ENCODE measurements at regions not wholly inside any gene's neighbourhood (a gene's known extent, or its start where the extent isn't known, plus 50 kb on each side); places are given as distances from the start of the nearest gene placed in this dataset.

DNA sequence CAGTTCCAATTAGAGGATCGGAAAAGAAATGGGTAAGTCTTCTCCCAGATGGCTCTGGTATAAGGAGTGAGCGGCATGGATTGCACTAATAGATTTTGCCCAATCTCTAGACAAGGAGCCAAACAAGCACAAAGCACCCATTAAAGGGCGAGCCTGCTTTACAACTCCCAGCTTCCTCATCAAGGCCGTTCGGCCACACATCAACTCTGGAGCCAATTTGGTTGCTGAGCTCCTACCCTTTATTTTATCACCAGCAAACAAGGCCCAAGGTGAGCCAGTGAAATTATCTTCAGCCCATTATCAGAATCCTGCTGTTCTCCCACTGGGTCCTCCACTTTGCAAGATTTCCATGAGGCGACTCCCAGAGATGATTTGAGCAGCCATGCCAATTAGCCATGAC, 292.2 kb upstream of the NPVF start:
- no peak for DNase-seq

DNA sequence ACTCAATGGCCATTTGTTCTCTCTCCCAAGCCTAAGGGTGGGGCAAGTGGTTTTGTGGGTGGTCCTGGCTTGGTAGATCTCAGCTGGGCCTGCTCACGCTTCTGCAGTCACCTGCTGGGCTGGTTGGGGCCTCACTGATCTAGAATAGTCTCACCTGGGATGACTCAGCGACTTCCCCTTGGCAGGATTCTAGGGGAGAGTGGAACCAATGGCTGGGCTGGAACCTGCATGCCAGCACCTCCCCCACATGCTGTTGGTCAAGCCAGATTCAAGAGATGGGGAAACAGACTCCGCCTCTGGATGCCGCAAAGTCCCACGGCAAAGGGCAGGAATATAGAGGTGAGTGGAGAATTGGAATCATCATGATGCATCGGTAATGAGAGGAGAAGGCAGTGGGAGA, 292.9 kb upstream of the NPVF start:
- DNase-seq, result no peak

DNA sequence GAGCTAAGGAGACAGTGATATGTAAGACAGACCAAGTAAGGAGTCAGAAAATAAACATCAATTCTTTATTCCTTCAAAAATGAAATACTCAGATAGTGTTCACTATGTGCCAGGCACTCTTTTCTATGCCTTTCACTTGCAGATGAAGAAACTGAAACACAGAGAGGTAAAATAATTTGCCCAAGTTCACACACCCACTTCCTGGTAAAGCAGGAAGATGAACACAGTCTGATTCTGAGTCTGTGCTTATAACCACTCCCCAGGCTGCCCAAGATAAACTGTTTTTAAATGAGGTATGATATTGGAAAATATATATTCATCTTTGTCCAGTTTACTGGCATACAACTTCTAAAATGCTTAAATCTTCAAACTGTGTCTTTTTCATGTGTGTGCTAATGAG, 294.4 kb upstream of the NPVF start:
- DNase-seq, result no peak

DNA sequence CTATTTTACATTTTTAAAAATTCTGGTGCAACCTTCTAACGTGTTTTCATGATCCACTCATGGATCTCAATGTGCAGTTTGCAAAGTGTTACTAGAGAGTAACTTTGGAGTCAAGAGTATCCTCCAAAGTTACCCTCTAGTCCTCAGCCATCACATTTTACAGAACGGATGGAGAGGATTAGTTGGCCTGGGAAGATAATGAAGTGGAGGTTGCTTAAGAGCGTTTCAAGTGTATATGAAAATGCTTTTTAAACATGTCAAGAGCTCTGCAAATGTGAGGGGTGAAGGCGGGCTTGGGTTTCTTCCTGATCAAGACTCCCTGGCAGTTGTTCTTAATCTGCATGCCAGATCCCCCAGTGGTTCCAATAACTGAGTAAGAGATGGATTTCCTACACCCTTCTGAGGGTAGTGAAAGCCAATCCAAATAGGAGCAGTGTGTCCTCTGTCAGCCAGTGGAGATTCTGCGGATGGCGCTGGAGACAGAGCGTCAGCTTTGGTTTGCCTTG, 299.4 kb upstream of the NPVF start:
- no peak for DNase-seq

DNA sequence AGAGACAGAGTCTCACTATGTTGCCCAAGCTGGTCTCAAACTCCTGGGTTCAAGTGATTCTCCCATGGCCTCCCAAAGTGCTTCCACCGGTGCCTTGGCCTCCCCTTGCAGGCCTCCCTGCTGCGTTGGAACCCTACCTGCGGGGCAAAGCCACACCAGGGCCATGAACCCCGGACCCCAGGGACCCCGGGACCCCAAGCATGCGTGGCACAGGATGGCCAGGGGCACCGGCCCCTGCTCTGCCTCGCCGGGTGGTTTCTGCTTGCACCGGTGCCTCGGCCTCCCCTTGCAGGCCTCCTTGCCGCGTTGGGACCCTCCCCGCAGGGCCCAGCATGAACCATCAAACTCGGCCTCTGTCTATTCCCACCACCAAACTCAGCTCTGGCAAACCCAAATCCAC, 301.0 kb upstream of the NPVF start:
- no peak for DNase-seq

DNA sequence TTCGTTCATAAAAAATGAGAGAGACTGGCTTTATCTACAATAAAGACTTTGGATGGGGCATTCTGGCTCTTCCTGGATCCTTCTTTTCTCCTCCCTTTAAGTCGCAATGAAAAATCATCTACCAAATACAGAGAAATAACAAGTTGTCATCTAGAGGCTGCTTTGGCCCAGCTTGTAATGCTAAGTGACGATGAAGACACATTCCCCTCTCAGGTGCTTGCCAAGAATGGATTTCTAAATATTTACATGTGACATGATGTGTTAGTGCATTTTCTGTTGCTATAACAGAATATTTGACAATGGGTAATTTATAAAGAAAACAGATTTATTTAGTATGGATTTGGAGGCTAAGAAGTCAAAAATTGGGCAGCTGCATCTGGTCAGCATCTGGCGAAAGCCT, 308.6 kb upstream of the NPVF start:
- DNase-seq, result no peak

DNA sequence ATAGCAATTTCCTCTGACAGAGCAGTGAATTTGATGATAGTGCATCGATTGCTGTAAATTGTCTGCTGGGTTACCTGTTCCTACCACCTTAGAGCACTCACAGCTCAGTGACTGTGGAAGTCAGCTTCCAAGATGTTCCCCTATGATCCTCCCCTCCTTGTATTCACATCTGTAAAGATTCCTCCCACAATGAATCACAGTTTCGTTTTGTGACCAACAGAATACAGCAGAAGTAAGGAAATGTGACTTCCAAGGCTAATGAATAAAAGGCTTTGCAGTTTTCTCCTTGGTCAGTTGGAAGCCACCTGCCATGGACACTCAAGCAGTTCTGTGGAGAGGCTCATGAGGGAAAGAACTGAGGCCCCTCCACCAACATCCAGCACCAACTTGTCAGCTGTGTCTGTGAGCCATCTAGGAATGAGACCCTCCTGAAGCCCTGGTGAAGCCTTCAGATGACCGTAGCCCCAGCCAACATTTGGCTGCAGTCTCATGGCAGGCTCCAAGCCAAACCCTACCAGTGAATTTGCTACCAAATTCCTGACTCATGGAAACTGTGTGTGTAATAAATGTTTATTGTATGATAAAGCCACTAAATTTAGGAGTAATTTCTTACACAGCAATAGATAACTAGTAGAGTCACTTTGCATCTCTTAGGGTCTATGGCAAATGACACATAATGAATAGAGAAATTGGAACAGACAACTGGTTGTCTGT, 309.5 kb upstream of the NPVF start:
- no peak for DNase-seq

DNA sequence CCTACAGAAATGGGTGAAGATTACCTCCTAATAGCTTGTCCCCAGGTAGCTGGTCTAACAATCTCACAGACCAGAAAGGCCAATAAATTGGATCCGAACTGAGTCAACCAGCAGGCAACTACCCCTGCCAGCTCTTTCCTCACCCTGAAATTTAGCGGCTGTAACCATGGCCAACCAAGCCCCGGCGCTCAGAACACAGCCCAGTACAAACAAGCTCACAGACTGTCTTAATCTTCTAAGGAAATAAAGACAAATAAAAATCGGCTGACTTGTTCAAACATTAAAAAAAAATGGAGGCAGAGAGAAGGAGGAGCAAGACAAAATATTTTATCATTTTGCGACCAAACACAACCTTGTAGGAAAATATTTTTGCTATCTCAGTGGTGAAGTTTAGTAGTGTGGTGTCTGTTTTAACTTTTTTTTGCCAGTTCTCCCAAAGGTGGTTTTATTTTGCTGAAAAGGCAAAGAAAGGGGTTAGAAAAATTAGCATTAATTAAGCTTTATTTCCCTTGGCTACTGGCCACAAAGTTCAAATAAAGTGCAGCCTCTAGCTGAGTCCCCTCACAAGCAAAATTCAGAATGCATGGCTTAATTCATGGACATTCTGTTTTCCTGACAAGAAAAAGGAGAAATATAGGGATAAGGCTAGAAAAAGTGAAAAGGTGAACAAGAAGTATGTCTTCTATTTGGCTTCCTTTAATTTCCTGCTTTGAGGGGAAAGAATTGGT, 313.0 kb upstream of the NPVF start:
- no peak for DNase-seq

DNA sequence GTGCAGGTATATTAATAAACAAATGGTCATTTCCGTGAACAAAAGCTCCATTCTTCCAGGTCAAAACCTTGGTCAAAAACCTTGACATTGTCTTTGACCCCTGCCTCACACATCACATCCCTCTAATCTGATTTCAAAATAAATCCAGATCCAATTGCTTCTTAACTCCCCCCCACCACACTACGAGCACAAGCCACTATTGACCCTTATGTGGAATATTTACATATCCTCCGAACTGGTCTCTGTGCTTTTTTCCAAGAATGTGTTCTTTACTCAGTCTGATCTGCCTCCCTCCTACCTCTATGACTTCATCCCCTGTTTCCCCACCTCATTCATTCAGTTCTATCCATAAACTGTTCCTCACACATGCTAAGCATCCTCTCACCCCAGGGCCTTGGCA, 313.6 kb upstream of the NPVF start:
- no peak for DNase-seq

DNA sequence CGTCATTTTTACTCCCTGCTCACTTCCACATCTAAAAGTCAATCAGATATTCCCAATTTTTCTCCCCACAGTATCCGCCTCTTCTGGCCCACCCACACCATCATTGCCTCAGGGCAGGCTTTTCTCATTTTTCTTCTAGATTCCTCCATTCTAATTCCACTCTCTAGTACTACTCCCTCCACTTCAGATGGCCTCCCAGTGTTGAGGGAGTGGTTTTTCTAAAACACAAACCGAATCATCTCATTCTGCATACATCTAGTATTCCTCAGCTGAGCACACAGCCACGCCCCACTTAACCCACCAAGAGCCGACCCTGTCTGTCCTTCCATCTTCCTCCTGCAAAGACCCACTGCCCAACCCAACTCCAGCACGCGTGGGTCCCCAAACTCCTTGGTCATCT, 314.9 kb upstream of the NPVF start:
- no peak for DNase-seq

DNA sequence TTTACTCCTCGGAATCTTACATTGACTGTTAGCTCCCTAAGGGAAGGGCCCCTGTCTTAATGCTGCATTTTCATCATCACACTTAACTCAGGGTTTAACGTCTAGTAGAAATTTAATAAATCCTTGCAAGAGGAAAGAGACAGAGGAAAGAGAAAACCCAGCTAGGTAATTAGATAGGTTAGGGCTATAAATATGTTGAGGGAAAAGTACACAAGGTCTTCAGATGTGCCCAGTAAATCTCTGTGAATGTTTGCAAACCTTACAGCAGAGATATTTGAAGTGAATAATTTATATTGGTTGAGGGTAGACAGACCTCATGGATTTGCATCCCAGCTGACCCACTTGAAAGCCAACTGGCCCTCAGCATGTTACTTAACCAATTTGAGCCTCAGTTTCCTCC, 315.5 kb upstream of the NPVF start:
- no peak for DNase-seq

DNA sequence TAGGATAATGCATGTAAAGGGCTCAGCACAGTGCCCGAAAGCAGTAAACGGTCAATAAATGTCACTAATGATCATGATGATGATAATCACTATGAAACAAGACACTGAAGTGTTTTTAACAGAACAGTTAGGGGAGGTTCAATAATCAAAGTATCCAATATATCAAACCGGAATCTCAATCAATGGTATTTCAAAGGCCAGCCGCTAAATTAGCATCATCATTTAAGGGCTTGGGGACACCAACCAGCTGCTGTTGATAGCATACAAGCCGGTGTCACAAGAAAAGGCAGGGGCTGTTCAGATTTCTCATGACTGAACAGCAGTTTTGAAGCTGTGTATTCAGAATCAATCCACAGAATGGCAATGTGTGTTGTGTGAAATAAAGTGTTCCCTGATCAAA, 316.0 kb upstream of the NPVF start:
- DNase-seq, result no peak

DNA sequence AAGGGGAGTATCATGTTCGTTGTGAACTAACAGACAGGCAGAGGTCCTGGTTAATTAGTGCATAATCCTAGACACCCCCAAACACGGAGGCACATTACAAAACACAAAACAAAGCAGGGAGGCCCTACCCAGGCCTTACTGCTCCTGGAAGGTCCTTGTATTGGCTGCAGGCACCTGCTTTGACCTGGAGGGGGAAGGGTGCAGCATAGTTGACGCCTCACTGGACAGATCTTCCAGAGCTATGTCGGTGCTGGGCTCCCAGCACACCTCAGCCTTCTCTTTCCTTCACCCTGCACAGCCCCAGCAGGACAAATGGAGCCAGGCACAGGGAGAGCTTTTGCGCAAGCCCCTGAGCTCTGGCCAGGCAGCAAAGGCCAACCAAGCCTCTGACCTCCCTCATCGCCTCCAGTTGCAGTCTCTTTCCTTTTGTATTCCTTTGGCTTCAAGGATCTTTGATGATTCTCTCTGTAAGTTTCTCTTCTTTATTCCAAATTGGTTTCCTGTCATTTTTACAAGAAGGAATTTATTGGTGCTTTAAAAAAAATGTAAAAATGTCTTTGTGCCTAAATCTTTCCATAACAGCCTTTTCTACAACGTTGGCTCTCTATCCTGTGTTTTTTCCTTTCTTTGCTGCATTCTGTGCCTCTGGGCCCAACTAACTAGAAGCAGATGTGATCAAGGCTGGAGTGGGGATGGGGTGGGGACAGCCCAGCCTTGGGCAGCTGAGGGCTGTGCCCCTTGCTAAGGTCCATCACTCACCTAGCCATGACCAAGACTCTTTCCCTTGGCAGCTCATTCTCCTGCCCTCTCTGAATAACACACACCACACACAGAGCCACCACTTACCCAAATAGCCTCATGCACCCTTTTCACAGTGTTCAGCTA, 317.1 kb upstream of the NPVF start:
- DNase-seq, result no peak

DNA sequence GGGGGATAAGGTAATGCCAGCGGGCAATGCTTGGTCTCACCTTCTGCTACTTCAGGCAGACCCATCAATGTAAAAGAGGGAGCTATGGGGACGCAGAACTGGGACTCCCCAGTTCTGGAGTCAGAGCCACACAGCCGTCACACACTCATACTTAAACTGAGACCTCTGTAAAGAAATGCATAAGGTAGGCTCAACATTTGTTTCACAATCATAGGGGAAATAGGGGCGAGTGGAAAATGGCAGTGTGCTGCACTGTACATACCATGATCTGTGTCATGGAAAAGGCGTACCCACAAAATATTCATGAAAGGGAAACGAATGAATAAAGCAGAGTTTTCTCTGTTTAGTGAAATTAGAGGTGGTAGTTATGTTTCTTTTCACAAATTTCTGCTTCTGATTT, 318.0 kb upstream of the NPVF start:
- DNase-seq, result no peak

DNA sequence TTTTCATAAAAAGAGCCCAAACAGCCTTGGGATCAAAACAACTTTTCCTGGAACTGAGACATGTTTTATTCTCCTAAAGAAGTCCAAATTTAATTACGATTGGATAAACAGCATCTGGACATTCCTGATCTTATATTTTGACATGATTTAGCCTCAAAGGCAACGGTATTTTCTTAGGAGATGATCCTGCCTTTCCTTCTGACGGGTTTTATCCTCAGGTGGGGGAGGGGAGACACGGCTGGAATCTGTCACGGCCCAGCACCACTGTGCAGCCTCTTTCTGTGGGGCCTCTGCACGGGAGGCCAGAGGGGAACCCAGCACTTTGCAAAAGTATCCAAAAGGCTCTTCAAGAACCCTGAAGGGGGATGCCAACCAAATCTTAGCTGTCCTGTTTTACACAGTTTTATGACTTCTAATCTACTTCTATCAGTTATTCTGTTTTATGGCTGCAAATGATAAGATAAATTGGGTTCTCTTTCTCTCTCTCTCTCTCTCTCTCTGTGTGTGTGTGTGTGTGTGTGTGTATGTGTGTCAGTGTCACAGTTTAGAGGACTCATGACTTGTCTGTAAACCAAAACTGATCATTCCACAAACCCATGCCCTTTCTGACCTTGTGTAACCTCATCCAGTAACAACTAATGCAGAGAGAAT, 321.1 kb upstream of the NPVF start:
- no peak for DNase-seq

DNA sequence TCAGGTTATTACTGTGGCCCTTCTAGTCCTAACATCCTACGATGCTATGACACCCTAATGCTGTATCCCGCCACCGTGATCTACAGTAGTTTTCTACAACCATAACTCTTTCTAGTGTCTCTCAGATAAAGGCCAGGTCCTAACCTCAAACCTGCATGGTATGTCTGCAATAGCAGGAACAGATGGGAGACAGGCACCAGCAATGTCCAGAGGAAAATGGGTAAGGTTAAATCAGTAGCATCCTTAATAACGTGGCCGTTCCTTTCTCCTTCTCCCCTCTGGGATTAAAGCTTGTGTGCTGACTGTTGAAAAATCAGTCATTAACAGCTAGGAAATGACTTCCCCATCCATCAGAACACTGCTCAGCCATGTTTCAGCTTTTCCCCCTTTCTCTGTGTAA, 321.9 kb upstream of the NPVF start:
- DNase-seq, result no peak

DNA sequence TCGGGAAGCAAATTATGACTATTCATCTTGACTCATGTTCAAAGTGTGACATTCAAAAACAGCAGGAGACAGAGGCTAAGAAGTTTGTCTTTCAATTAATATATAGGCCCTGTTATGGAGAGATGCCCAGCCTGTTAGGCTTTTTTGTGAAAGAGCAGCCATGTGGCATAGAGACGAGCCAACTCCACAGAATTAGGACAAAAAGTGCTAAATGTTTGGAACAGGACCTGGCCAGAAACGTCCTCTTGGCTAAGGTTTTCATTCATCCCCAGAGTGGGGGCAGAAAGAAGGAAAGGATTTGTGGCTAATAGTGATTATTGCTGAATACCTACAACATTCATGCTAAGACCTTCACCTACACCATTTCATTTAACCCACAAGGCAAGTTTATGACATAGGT, 324.7 kb upstream of the NPVF start:
- no peak for DNase-seq

DNA sequence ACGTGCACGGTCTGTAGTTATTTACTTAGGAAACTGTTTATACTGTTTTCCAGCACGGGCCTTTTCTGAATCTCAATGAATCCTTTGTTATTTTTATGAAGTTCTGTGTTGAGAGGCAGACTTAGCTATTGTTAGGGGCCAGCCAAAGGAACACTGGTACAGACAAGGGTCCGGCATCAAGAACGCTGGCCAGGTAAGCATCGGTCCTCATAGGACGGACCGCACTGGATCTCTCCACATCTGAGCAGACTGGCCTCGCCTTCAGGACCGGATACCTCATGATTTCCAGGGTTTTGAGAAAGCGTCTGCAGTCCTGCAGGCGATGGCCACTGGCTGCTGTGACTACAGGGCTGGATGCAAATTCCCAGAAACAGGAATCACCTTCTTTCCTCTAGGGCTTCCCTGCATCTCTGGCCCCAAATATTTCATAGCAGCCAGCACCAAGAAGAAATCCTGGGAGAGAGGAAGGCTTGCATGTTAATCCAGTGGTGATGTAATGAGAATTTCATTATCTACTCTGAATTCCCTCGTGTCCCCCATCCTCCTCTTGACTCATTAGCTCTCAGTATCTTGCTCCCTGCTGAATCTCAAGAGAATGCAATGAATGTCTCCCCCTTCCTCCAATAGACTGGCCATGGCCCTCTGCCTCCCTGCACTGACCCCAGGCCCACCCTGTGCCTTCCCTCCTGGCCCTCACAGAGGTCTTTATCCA, 325.4 kb upstream of the NPVF start:
- DNase-seq, result no peak

DNA sequence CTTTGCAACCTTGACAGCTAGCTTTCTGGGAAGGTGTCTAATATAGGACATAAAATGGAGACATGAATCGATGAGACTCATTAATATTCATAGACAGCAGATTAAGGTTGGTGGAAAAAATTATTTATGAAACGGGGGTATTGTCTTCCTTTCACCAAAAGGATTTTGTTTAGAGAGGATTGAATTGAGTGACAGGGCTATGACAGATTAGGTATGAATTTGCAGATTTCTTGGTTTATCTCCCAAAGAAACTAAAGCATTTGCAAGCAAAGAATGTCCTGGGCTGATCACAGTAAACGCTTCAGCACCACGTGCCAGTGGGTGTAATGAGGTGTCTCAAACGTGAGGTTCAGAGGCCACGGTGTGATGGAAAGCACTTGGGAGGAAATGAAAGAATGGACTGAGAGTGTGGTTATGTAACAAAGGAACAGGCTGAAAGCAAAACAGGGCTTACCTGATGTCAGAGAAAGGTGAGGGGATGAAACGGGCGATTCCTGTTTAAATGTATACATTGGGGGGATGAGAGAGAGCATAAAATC, 329.2 kb upstream of the NPVF start:
- no peak for DNase-seq

DNA sequence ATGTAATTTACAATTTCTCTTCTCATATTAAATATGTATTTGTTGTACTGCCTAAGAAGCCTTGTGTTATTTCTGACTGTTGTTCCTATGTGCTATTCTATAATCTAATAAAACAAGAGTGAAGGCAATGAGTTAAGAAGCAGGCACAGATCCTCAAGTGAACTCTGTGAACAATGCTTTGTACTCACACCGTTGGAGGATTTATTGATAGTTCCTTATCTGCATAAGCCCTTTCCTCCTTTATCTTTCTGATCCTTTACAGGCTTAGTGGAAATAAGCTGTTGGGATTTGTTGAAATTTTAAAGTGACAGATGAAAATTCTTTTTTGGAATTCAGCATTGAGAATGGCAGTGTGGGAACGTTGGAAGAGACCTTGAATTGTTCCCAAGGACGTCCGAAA, 329.6 kb upstream of the NPVF start:
- DNase-seq, result no peak

DNA sequence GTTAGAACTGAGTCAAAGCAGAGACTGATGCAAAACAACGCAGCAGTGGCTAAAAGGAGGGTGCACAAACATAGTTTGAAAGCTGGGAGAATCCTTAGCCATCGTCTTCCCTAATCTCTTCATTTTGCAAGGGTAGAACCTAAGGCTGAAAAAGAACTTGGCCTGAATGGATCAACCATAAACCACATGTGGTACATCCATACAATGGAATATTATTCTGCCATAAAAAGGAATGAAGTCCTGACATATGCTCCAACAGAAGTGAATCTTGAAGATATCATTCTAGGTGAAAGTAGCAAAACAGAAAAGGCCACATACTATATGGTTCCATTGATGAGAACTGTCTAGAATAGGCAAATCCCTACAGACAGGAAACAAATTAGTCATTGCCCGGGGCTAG, 330.3 kb upstream of the NPVF start:
- DNase-seq, result no peak

Measured in 8988T (cell line).